HFFc6 (cell line): ENCODE measurements at regions not wholly inside any gene's neighbourhood (a gene's known extent, or its start where the extent isn't known, plus 50 kb on each side); places are given as distances from the start of the nearest gene placed in this dataset.
A peak's percentile ranks its signal among the peaks of the same experiment; 100 is the strongest.

Experiments used
- DNase-seq: peaks from one replicate; pipeline ENCODE4 v3.0.0-alpha.2; 2018
- H3K27ac Mint-ChIP-seq: 2 replicates; pipeline ENCODE4 v1.8.0; 2020; ENCODE audit warnings: mild to moderate bottlenecking, mixed read lengths
- H3K27me3 Mint-ChIP-seq: 2 replicates; pipeline ENCODE4 v1.8.0; 2021; ENCODE audit warnings: mild to moderate bottlenecking, moderate library complexity, mixed read lengths; ENCODE audit not compliant: insufficient read depth
- H3K36me3 Mint-ChIP-seq: 2 replicates; pipeline ENCODE4 v1.8.0; 2021; ENCODE audit warnings: low read depth, mixed read lengths
- H3K4me1 Mint-ChIP-seq: 2 replicates; pipeline ENCODE4 v1.8.0; 2020; ENCODE audit warnings: low read depth, mixed read lengths
- H3K4me3 Mint-ChIP-seq: 2 replicates; pipeline ENCODE4 v1.8.0; 2020; ENCODE audit warnings: mild to moderate bottlenecking, moderate library complexity, mixed read lengths
- H3K9me3 Mint-ChIP-seq: 2 replicates; pipeline ENCODE4 v1.8.0; 2020; ENCODE audit warnings: mild to moderate bottlenecking, mixed read lengths
- TF ChIP-seq, protein P1 (sequence below): fragments of 200-600 bp; sonication (generic); IDR thresholded peaks from 2 replicates; pipeline ENCODE4 v1.5.0; 2021; ENCODE audit warnings: antibody characterized with exemption, mild to moderate bottlenecking

DNA sequence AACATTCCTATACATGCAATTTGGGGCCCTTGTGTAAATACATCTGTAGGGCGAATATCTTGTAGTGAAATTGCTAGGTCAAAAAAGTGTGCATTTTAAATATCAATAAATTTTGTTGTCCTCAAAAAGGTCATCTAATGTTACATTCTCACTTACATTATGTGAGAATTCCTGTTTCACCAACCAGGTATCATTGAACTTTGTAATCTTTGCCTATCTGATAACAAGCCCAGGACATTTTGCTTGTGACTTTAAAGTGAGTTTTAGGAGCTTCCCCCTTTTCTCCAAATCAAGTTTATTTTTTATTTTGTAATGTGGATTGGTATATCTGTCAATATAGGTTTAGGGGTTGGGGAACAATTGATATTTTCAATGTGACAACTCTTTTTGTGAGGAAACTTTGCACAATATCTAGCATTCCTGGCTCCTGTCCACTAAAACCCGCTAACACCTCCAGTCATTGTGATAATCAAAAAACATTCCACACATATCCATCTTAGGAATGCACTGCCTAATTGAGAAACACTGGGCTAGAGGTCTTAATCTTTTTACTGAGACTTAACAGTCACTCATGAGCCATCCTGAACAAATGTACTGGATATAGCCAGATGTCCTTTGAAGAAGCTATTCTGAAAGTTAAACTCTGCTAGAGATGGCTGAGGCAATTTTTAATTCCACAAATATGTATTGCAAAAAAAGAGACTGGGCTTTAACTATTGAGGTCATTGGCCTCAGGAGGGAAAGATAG is 72.5 kb upstream of the SLC1A1 start:
- Mint-ChIP-seq H3K36me3 (no peaks in the 10 kb centered on the region), H3K27ac (no peak overlapping the region), H3K9me3 (no peaks in the 10 kb centered on the region), H3K27me3 (peaks cover 7% of the 10 kb centered on the region), H3K4me3 (no peak overlapping the region), H3K4me1 (peaks cover 8% of the 10 kb centered on the region; the same call in 1 of the 2 replicates)
- TF ChIP-seq, protein P1, sequence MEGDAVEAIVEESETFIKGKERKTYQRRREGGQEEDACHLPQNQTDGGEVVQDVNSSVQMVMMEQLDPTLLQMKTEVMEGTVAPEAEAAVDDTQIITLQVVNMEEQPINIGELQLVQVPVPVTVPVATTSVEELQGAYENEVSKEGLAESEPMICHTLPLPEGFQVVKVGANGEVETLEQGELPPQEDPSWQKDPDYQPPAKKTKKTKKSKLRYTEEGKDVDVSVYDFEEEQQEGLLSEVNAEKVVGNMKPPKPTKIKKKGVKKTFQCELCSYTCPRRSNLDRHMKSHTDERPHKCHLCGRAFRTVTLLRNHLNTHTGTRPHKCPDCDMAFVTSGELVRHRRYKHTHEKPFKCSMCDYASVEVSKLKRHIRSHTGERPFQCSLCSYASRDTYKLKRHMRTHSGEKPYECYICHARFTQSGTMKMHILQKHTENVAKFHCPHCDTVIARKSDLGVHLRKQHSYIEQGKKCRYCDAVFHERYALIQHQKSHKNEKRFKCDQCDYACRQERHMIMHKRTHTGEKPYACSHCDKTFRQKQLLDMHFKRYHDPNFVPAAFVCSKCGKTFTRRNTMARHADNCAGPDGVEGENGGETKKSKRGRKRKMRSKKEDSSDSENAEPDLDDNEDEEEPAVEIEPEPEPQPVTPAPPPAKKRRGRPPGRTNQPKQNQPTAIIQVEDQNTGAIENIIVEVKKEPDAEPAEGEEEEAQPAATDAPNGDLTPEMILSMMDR = no peak
- peak; percentile 9 for DNase-seq

- Mint-ChIP-seq H3K27me3 (peaks cover 2% of the 10 kb centered on the region; the same call in 1 of the 2 replicates), H3K4me3 (no peak overlapping the region), H3K36me3 (no peaks in the 10 kb centered on the region), H3K4me1 (peaks cover 8% of the 10 kb centered on the region; the same call in 1 of the 2 replicates), H3K27ac (no peak overlapping the region), H3K9me3 (no peaks in the 10 kb centered on the region)
- TF ChIP-seq, protein P1 = no peak
- no peak for DNase-seq
Measured at GRCh38 chr9:4416467-4416866, 73.8 kb upstream of the SLC1A1 start.

DNA sequence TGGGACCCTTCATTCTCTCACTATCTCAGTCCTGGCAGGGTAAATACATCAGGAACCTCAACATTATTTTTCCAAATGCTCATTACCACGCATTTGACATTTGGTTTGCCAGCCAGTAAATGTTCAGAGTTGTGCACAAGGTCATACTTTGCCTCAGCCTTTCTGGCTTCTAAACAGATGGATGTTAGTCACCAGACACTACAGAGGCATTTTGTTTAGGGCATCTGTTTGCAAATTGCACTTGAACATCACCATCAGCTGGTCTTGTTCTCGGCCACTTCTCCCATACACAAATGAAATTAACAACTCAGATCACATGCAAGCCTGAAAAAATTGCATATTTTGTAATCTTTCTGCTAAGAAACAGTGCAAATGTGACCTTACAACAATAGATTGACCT is 75.0 kb upstream of the SLC1A1 start:
- Mint-ChIP-seq H3K9me3 (no peaks in the 10 kb centered on the region), H3K36me3 (no peaks in the 10 kb centered on the region), H3K4me1 (peaks cover 8% of the 10 kb centered on the region; the same call in 1 of the 2 replicates), H3K27me3 (peaks cover 2% of the 10 kb centered on the region; the same call in 1 of the 2 replicates), H3K27ac (no peak overlapping the region), H3K4me3 (no peak overlapping the region)
- DNase-seq = no peak
- TF ChIP-seq, protein P1 = no peak

DNA sequence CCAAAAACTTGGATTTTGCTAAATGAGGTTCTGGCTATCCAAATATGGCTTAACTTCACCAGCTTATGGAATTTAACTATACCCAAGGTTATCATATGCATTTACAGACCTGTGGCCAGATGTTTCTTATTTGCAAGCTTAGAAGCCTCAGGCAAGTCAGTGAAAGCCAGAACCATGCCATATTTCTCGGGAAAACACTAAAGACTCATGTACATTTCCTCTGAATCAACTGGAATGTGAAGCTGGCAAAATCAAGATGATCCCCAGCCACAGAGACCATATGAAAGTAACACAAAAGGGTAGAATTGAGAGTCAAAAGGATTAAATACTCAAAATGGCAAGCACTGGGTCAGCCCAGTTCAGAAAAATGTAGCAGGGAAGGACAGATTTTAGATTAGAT is 76.4 kb upstream of the SLC1A1 start:
- DNase-seq = no peak
- no peaks in the 10 kb centered on the region for H3K9me3 Mint-ChIP-seq
- H3K4me1 Mint-ChIP-seq = peaks cover 8% of the 10 kb centered on the region; the same call in 1 of the 2 replicates
- no peaks in the 10 kb centered on the region for H3K36me3 Mint-ChIP-seq
- H3K27me3 Mint-ChIP-seq = no peaks in the 10 kb centered on the region; the same call in 1 of the 2 replicates
- no peak overlapping the region for H3K27ac Mint-ChIP-seq
- TF ChIP-seq, protein P1 = no peak
- H3K4me3 Mint-ChIP-seq = no peak overlapping the region

GRCh38 chr9:4404156-4404555 is 86.1 kb upstream of the SLC1A1 start:
- Mint-ChIP-seq H3K27me3 (peaks cover 3% of the 10 kb centered on the region; the same call in 1 of the 2 replicates), H3K9me3 (peaks cover 21% of the 10 kb centered on the region), H3K27ac (no peak overlapping the region), H3K36me3 (no peaks in the 10 kb centered on the region), H3K4me1 (no peaks in the 10 kb centered on the region), H3K4me3 (no peak overlapping the region)
- TF ChIP-seq, protein P1 = no peak
- DNase-seq = no peak
